ENCODE measurements at regions not wholly inside any gene's neighbourhood (a gene's known extent, or its start where the extent isn't known, plus 50 kb on each side); places are given as distances from the start of the nearest gene placed in this dataset.

DNA sequence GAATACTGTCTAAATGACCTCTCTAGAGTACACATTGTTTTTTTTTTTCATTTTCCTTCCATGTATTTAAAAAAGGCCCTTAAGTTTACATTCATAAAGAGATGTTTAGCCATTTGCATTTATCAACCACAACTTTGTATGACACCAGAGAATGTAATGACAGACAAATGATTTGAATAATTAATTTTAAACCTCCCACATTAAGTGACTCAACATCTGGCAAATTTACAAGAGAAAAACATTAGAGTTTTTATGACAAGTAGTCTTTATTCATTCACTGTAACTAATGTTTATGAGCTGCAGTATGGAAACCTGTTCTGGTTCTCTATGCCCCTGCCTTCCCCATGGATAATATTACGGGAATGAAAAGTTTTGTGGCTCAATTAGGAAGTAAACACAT is 1093.8 kb upstream of the CDH9 start:
- TF ChIP-seq POLR2AphosphoS5 (IDR thresholded peaks at IDR 0.05) (no peak), EP300 (IDR thresholded peaks at IDR 0.05) (no peak)
- TF ChIP-seq, protein P1, sequence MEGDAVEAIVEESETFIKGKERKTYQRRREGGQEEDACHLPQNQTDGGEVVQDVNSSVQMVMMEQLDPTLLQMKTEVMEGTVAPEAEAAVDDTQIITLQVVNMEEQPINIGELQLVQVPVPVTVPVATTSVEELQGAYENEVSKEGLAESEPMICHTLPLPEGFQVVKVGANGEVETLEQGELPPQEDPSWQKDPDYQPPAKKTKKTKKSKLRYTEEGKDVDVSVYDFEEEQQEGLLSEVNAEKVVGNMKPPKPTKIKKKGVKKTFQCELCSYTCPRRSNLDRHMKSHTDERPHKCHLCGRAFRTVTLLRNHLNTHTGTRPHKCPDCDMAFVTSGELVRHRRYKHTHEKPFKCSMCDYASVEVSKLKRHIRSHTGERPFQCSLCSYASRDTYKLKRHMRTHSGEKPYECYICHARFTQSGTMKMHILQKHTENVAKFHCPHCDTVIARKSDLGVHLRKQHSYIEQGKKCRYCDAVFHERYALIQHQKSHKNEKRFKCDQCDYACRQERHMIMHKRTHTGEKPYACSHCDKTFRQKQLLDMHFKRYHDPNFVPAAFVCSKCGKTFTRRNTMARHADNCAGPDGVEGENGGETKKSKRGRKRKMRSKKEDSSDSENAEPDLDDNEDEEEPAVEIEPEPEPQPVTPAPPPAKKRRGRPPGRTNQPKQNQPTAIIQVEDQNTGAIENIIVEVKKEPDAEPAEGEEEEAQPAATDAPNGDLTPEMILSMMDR (IDR thresholded peaks at IDR 0.05): no peak
